GM12878 (cell line): ENCODE measurements at regions not wholly inside any gene's neighbourhood (a gene's known extent, or its start where the extent isn't known, plus 50 kb on each side); places are given as distances from the start of the nearest gene placed in this dataset.
A peak's percentile ranks its signal among the peaks of the same experiment; 100 is the strongest.

Source experiments
- ATAC-seq: fragments of 200-7000 bp; cut with Tn5 transposase; 3 replicates; pipeline ENCODE4 v1.9.1; 2020; ENCODE audit warnings: mild to moderate bottlenecking, moderate library complexity
- BruUV-seq: library from RNA; stranded (reverse); fragments of 400-500 nt; replicated peaks from 2 replicates; lab custom pipeline; 2021; lab: Mats Ljungman, UMichigan
- CTCF ChIA-PET: fragments of 300-600 bp; sonication (Branson Sonifier 250); formaldehyde crosslinking; extraction: SDS; loops from one replicate; lab custom pipeline; 2021; ENCODE audit warnings: inconsistent platforms; lab: Yijun Ruan, JAX
- POLR2A ChIA-PET: fragments of 350-600 bp; formaldehyde crosslinking; extraction: SDS; loops from one replicate; lab custom pipeline; 2021; ENCODE audit warnings: inconsistent platforms; lab: Charles Lee
- RAD21 ChIA-PET: fragments of 300-600 bp; sonication (Branson Sonifier 250); formaldehyde crosslinking; loops from one replicate; lab custom pipeline; 2023; ENCODE audit warnings: antibody characterized with exemption; ENCODE audit not compliant: unreplicated experiment; lab: Charles Lee
- SMC1A ChIA-PET: fragments of 300-600 bp; sonication (Branson Sonifier 250); formaldehyde crosslinking; loops from one replicate; lab custom pipeline; 2023; ENCODE audit not compliant: unreplicated experiment, uncharacterized antibody; lab: Charles Lee
- DNase-seq: peaks from one replicate; pipeline ENCODE4 v3.0.0-alpha.2; 2011; ENCODE audit warnings: low read depth, low spot score
- FAIRE-seq: peaks from 3 replicates; lab custom pipeline; 2011; peaks lifted over from hg19 to GRCh38; lab: Jason Lieb, UNC
- H2AFZ ChIP-seq: 2 replicates; pipeline ENCODE4 v1.6.0; 2011; ENCODE audit warnings: low read depth, low read length, control low read depth; ENCODE audit not compliant: control insufficient read depth
- H3K27ac ChIP-seq: 2 replicates; pipeline ENCODE4 v1.5.1; 2011; ENCODE audit warnings: control low read depth; ENCODE audit not compliant: control insufficient read depth, insufficient read depth
- H3K27me3 ChIP-seq, 2 experiments: replicated peaks in 1 of 2; 2 replicates each; pipeline versions ENCODE4 v1.6.0 to v1.6.1; 2011; ENCODE audit warnings: low read length in 1 of 2; ENCODE audit not compliant: control insufficient read depth in 2 of 2, insufficient read depth in 2 of 2
- H3K36me3 ChIP-seq, 2 experiments: 2 replicates each; pipeline ENCODE4 v1.5.1; 2011; ENCODE audit warnings: low read length in 1 of 2; ENCODE audit not compliant: control insufficient read depth in 2 of 2, insufficient read depth in 2 of 2
- H3K4me1 ChIP-seq: 2 replicates; pipeline ENCODE4 v1.6.1; 2011; ENCODE audit warnings: mild to moderate bottlenecking, low read length, moderate library complexity, mixed read lengths; ENCODE audit not compliant: control insufficient read depth, insufficient read depth
- H3K4me2 ChIP-seq: 2 replicates; pipeline ENCODE4 v1.6.0; 2011; ENCODE audit warnings: control low read depth; ENCODE audit not compliant: control insufficient read depth, insufficient read depth
- H3K4me3 ChIP-seq: fragments of 200-600 bp; sonication (generic); 2 replicates; pipeline ENCODE4 v1.5.1; 2016
- H3K79me2 ChIP-seq: 2 replicates; pipeline ENCODE4 v1.6.0; 2011; ENCODE audit warnings: low read length; ENCODE audit not compliant: control insufficient read depth, insufficient read depth
- H3K9ac ChIP-seq: 2 replicates; pipeline ENCODE4 v1.8.0; 2011; ENCODE audit warnings: low read length, control low read depth, mixed read lengths; ENCODE audit not compliant: control insufficient read depth, insufficient read depth
- H3K9me3 ChIP-seq: replicated peaks from 3 replicates; pipeline ENCODE4 v1.5.1; 2011; ENCODE audit warnings: mild to moderate bottlenecking, low read length; ENCODE audit not compliant: control insufficient read depth, insufficient read depth
- H4K20me1 ChIP-seq: 2 replicates; pipeline ENCODE4 v1.6.0; 2011; ENCODE audit not compliant: control insufficient read depth, insufficient read depth
- ETV6 ChIP-seq, 2 experiments: fragments of 450-650 bp in 1 of 2; IDR thresholded peaks in 1 of 2; conservative IDR thresholded peaks in 1 of 2; 2 replicates each; pipeline ENCODE4 v1.6.1; 2014; ENCODE audit warnings: antibody characterized with exemption in 1 of 2, borderline replicate concordance in 1 of 2, low read depth in 1 of 2, mild to moderate bottlenecking in 1 of 2, moderate library complexity in 1 of 2
- NFXL1 ChIP-seq: fragments of 450-650 bp; IDR thresholded peaks from 2 replicates; pipeline ENCODE4 v1.6.1; 2017; ENCODE audit warnings: antibody characterized with exemption, mild to moderate bottlenecking, borderline replicate concordance
- PML ChIP-seq: IDR thresholded peaks from 2 replicates; pipeline ENCODE4 v1.6.1; 2012; ENCODE audit warnings: low read length, inconsistent platforms
- SREBF2 ChIP-seq: IDR thresholded peaks from 2 replicates; pipeline ENCODE4 v1.6.1; 2012; ENCODE audit warnings: mild to moderate bottlenecking, low read length
- WGBS: methylation state at CpG from one replicate; pipeline ENCODE4 v1.1.6; 2016; ENCODE audit warnings: low lambda C conversion rate; ENCODE audit not compliant: insufficient replicate concordance, insufficient coverage; ENCODE audit errors: missing lambda C conversion rate; 5-methylcytosine and 5-hydroxymethylcytosine counted together
- in situ Hi-C: fragments of 300-500 bp; cut with MboI; formaldehyde crosslinking; loops from 9 replicates; pipeline ENCODE4 v1.14.3; 2018; ENCODE audit warnings: mixed read lengths
- intact Hi-C: fragments of 100-400 bp; cut with micrococcal nuclease; formaldehyde crosslinking; loops from one replicate; pipeline ENCODE4 v1.14.2; 2022; ENCODE audit not compliant: unreplicated experiment

DNA sequence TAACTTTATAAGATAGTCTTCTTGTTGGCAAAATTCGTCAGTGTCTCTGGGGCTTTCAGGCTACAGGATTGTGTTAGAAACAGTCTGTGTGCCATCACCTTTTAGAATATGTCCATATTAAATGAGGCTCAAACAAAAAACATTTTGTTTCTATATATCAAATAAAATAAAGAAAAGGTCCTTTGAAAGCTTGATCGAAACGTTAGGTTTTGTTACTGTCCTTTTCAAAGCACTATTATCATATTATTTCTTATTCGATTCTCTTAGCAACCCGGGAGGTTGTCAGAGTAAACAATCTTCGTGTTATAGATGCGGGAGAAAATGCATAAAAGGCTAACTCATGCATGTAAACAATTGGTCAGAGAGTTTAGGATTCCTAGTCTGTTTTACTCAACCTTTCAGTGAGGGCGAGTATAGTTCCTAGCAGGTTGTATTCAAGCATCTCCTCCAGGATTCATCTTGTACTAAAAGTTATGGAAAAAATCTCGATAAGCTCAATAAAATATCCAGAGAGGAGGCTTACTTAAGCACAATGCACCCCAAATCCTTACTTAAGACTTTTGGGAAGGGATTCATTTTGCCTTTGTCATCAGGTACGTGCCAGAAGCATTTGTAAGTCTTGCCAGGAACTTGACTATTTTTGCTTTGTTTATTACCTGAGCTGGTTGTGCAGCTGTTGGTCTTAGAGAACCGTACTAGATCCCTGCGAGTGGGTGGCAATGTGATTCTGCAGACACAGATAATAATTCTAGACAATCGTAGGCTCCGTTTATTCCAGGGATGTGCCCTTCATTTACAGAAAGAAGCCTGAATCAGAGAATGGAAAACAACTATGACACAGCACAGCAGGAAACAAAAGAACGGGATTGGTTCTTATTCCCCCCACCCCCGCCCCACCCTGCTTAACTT lies 159.6 kb upstream of the ZNF217 start:
- Histone ChIP-seq H3K79me2 (no peaks in the 10 kb centered on the region), H2AFZ (no peak overlapping the region), H3K4me3 (no peak overlapping the region), H3K9ac (no peak overlapping the region), H3K4me1 (peaks cover 64% of the 10 kb centered on the region), H3K36me3 (no peaks in the 10 kb centered on the region), H3K4me2 (no peak overlapping the region), H4K20me1 (no peaks in the 10 kb centered on the region), H3K27ac (peak overlapping the region; percentile 99), H3K9me3 (no peaks in the 10 kb centered on the region), H3K27me3 (no peaks in the 10 kb centered on the region)
- ChIA-PET CTCF (interaction anchor here (0.8 to 2.0 kb wide), 8 partner anchors 15 to 187 kb away, joined by 3 to 8 read pairs (median 3); no protein-coding TSS in a partner anchor), RAD21 (interaction anchor here (0.7 to 5.6 kb wide), 22 partner anchors 14 to 172 kb away, joined by 3 to 41 read pairs (median 12); no protein-coding TSS in a partner anchor), POLR2A (interaction anchor here (0.6 to 2.4 kb wide), 8 partner anchors 11 to 118 kb away, joined by 3 to 11 read pairs (median 4); no protein-coding TSS in a partner anchor), SMC1A (interaction anchor here (0.6 to 12.5 kb wide), 31 partner anchors 13 to 180 kb away, joined by 3 to 290 read pairs (median 8); no protein-coding TSS in a partner anchor)
- FAIRE-seq = no peak
- no TSS peak for BruUV-seq
- no peak for ATAC-seq
- 21% methylated on average over 16 of the region's 16 CpGs for WGBS
- no peak for DNase-seq
- TF ChIP-seq PML = 0 out of 2 replicates have a peak, but pooled peaks have one; percentile 35
- no peak for TF ChIP-seq SREBF2
- TF ChIP-seq ETV6 (conservative IDR thresholded peaks at IDR 0.05 in 1 of 2, IDR thresholded peaks at IDR 0.05 in 1 of 2; ENCODE audit: borderline replicate concordance in 1 of 2, low read depth in 1 of 2) = peak in 1 of 2 experiments; percentile 93; a peak in 1 of 4 replicates
- TF ChIP-seq NFXL1 = peak; percentile 91
- intact Hi-C loops = loop anchor here (5.0 kb wide), 5 partner anchors 46 to 176 kb away; no protein-coding TSS in a partner anchor
- in situ Hi-C loops = no loop called here
